Cardiac muscle cell (in vitro differentiated cells and primary cell): ENCODE measurements at regions not wholly inside any gene's neighbourhood (a gene's known extent, or its start where the extent isn't known, plus 50 kb on each side); places are given as distances from the start of the nearest gene placed in this dataset.
A peak's percentile ranks its signal among the peaks of the same experiment; 100 is the strongest.

Source experiments
- DNase-seq, 2 donors: peaks; one replicate each; pipeline versions ENCODE4 v3.0.0 to v3.0.0-alpha.2; 2010 to 2017; ENCODE audit warnings: low read depth in 1 of 2, low spot score in 1 of 2
- H3K27ac ChIP-seq: fragments of 200-600 bp; sonication (generic); 2 replicates; pipeline ENCODE4 v1.5.1; 2016
- H3K27me3 ChIP-seq: fragments of 200-600 bp; sonication (generic); 2 replicates; pipeline ENCODE4 v1.6.0; 2016; ENCODE audit warnings: control low read depth
- H3K36me3 ChIP-seq: fragments of 200-600 bp; sonication (generic); 2 replicates; pipeline ENCODE4 v1.5.1; 2016; ENCODE audit warnings: control low read depth
- H3K4me1 ChIP-seq: fragments of 200-600 bp; sonication (generic); 2 replicates; pipeline ENCODE4 v1.8.1; 2017; ENCODE audit warnings: low read depth, mild to moderate bottlenecking, mixed run types
- H3K4me3 ChIP-seq: fragments of 200-600 bp; sonication (generic); 2 replicates; pipeline ENCODE4 v1.5.1; 2016; ENCODE audit warnings: mild to moderate bottlenecking
- H3K9me3 ChIP-seq: fragments of 200-600 bp; sonication (generic); 2 replicates; pipeline ENCODE4 v1.5.1; 2017; ENCODE audit warnings: low read depth, mild to moderate bottlenecking, control low read depth
- CTCF ChIP-seq: IDR thresholded peaks from 2 replicates; pipeline ENCODE4 v1.5.1; 2012; ENCODE audit warnings: low read depth, mild to moderate bottlenecking, low read length

- DNase-seq: no peak
- no peaks in the 10 kb centered on the region for H3K27me3 ChIP-seq
- H3K27ac ChIP-seq: no peak overlapping the region
- H3K4me3 ChIP-seq: no peak overlapping the region
- H3K9me3 ChIP-seq: no peaks in the 10 kb centered on the region
- no peaks in the 10 kb centered on the region for H3K36me3 ChIP-seq
- H3K4me1 ChIP-seq: no peaks in the 10 kb centered on the region
- TF ChIP-seq CTCF: no peak
Measured at GRCh38 chr18:56386856-56387255, 251.5 kb downstream of the TXNL1 start.

DNA sequence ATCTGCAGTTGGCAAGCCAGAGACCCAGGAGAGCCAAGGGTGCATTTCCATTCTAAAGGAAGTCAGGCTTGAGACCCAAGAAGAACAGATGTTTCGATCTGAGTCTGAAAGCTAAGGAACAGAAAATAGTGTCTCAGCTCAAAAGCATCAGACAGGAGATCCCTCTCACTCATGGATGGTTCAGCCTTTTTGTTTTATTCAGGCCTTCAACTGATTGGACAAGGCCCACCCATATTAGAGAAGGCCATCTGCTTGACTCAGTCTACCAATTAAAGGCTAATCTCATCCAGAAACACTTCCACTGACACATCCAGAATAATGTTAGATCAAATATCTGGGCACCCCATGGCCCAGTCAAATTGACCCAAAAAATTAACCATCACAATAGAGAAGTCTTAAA lies 255.0 kb downstream of the TXNL1 start:
- Histone ChIP-seq H3K4me3 (no peak overlapping the region), H3K9me3 (no peaks in the 10 kb centered on the region), H3K27me3 (no peaks in the 10 kb centered on the region), H3K27ac (no peak overlapping the region), H3K36me3 (no peaks in the 10 kb centered on the region), H3K4me1 (no peaks in the 10 kb centered on the region)
- no peak for DNase-seq
- TF ChIP-seq CTCF: no peak

DNA sequence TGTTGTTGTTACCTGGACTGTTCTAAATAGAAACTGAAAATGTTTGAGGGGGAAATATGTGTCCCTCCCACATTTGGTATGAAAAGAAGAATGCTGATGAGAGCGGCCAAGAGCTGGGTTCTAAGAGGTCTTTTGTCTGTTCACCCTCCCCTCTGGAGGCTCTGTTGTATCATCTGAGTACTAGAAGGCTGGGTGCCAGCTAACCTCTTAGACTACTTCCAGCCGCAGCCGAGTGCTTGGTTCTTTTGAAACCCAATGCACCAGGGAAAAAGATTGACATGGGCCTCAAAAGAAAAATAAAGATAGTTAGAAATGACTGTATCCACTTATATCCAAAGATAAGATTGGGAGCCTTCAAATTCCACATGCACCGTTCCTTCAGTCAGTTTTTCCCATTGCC lies 255.9 kb downstream of the TXNL1 start:
- Histone ChIP-seq H3K27ac (no peak overlapping the region), H3K4me3 (no peak overlapping the region), H3K27me3 (no peaks in the 10 kb centered on the region), H3K36me3 (no peaks in the 10 kb centered on the region), H3K9me3 (no peaks in the 10 kb centered on the region), H3K4me1 (no peaks in the 10 kb centered on the region)
- DNase-seq: peak; percentile 54 to 61
- no peak for TF ChIP-seq CTCF

DNA sequence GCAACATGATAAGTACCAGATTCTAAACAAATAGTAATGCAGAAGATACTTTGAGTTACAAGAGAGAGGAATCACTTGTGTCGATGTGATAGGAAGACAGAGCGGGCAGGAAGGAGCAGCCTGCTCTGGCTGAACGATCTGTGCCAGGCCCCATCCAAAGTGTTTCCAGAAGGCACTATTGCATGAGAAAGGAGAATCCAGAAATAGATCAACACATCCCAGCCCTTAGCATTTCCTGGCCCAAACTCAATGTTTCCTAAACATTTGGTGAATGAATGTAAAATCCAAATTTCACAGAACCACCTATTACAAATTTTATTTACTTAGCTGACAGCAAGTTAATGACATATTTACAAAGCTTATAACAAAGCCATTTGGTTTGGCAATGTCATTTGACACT lies 257.2 kb downstream of the TXNL1 start:
- H3K27ac ChIP-seq: no peak overlapping the region
- no peak overlapping the region for H3K4me3 ChIP-seq
- H3K27me3 ChIP-seq: no peaks in the 10 kb centered on the region
- no peaks in the 10 kb centered on the region for H3K9me3 ChIP-seq
- TF ChIP-seq CTCF: no peak
- no peaks in the 10 kb centered on the region for H3K36me3 ChIP-seq
- DNase-seq: no peak
- H3K4me1 ChIP-seq: no peaks in the 10 kb centered on the region

DNA sequence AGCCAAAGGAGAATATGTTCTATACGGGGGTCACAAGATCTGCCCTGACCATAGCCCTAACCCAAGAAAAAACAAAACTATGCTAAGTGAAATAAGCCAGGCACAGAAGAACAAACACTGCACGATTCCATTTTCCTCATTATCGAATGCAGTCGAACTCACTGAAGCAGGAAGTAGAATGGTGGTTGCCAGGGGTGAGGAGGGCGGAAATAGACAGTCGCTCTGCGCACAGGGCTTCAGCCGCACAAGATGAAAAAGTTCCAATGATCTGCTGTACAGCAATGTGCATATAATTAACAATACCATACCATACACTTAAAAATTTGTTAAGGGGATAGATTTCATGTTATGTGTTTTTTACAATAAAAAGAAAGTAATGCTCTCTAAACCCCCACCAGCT lies 257.7 kb downstream of the TXNL1 start:
- no peak overlapping the region for H3K27ac ChIP-seq
- H3K4me3 ChIP-seq: no peak overlapping the region
- no peaks in the 10 kb centered on the region for H3K9me3 ChIP-seq
- no peaks in the 10 kb centered on the region for H3K4me1 ChIP-seq
- DNase-seq: no peak
- no peaks in the 10 kb centered on the region for H3K36me3 ChIP-seq
- H3K27me3 ChIP-seq: no peaks in the 10 kb centered on the region
- TF ChIP-seq CTCF: no peak

- Histone ChIP-seq H3K27me3 (no peaks in the 10 kb centered on the region), H3K4me3 (no peak overlapping the region), H3K36me3 (no peaks in the 10 kb centered on the region), H3K4me1 (no peaks in the 10 kb centered on the region), H3K27ac (no peak overlapping the region), H3K9me3 (no peaks in the 10 kb centered on the region)
- DNase-seq: no peak
- TF ChIP-seq CTCF: no peak
Measured at GRCh38 chr18:56379256-56379655, 259.1 kb downstream of the TXNL1 start.
